Cardiac fibroblast (primary cell): ENCODE measurements at regions not wholly inside any gene's neighbourhood (a gene's known extent, or its start where the extent isn't known, plus 50 kb on each side); places are given as distances from the start of the nearest gene placed in this dataset.
A peak's percentile ranks its signal among the peaks of the same experiment; 100 is the strongest.

Source experiments
- DNase-seq, 2 donors: peaks; one replicate each; pipeline versions ENCODE4 v3.0.0 to v3.0.0-alpha.2; 2010; ENCODE audit warnings: low read depth in 2 of 2
- H3K4me3 ChIP-seq, 2 donors: replicated peaks in 1 of 2; 1 replicate in 1 of 2; 2 replicates in 1 of 2; pipeline ENCODE4 v1.5.1; 2011; ENCODE audit warnings: low read depth in 2 of 2, low read length in 2 of 2, mild to moderate bottlenecking in 2 of 2, moderate library complexity in 1 of 2
- CTCF ChIP-seq: IDR thresholded peaks from one replicate; pipeline ENCODE4 v1.5.1; 2011; ENCODE audit warnings: low read depth, mild to moderate bottlenecking, low read length, inconsistent platforms

GRCh38 chrX:129239371-129239770 is 283.9 kb downstream of the SMARCA1 start:
- no peak overlapping the region for H3K4me3 ChIP-seq
- no peak for TF ChIP-seq CTCF
- peak; percentile 0 to 21 for DNase-seq

GRCh38 chrX:129238011-129238410 is 285.3 kb downstream of the SMARCA1 start:
- TF ChIP-seq CTCF = no peak
- DNase-seq = no peak
- no peak overlapping the region for H3K4me3 ChIP-seq

- no peak for TF ChIP-seq CTCF
- no peak overlapping the region for H3K4me3 ChIP-seq
- no peak for DNase-seq
These were observed 287.4 kb downstream of the SMARCA1 start for GRCh38 chrX:129235903-129236302.

GRCh38 chrX:129233786-129234185 is 289.5 kb downstream of the SMARCA1 start:
- no peak for DNase-seq
- TF ChIP-seq CTCF = no peak
- no peak overlapping the region for H3K4me3 ChIP-seq

- no peak overlapping the region for H3K4me3 ChIP-seq
- no peak for TF ChIP-seq CTCF
- DNase-seq = no peak
These were observed 292.3 kb downstream of the SMARCA1 start for GRCh38 chrX:129230850-129231512.

- no peak for TF ChIP-seq CTCF
- DNase-seq = no peak
- no peak overlapping the region for H3K4me3 ChIP-seq
These were observed 293.1 kb downstream of the SMARCA1 start for GRCh38 chrX:129230168-129230567.

- DNase-seq = no peak
- no peak overlapping the region for H3K4me3 ChIP-seq
- TF ChIP-seq CTCF = no peak
These were observed 295.9 kb downstream of the SMARCA1 start for GRCh38 chrX:129227366-129227765.
